GM12872 (cell line): ENCODE measurements at regions not wholly inside any gene's neighbourhood (a gene's known extent, or its start where the extent isn't known, plus 50 kb on each side); places are given as distances from the start of the nearest gene placed in this dataset.

Experiments used
- CTCF ChIP-seq: IDR thresholded peaks from 3 replicates; pipeline ENCODE4 v1.5.1; 2011; ENCODE audit warnings: low read depth, mild to moderate bottlenecking, low read length, moderate library complexity; ENCODE audit not compliant: insufficient read depth

GRCh38 chr10:44032216-44032615 is 352.7 kb downstream of the CXCL12 start:
- no peak for TF ChIP-seq CTCF

GRCh38 chr10:44030738-44031137 is 354.2 kb downstream of the CXCL12 start:
- TF ChIP-seq CTCF = no peak

- TF ChIP-seq CTCF = peak; percentile 71
Observed at GRCh38 chr10:44030132-44030531, 354.8 kb downstream of the CXCL12 start.

- no peak for TF ChIP-seq CTCF
Observed at GRCh38 chr10:44028384-44029137, 356.3 kb downstream of the CXCL12 start.

GRCh38 chr10:44024356-44025116 is 360.4 kb downstream of the CXCL12 start:
- no peak for TF ChIP-seq CTCF

- TF ChIP-seq CTCF = no peak
Observed at GRCh38 chr10:44023517-44023916, 361.4 kb downstream of the CXCL12 start.

- TF ChIP-seq CTCF = no peak
Observed at GRCh38 chr10:44022203-44022602, 362.7 kb downstream of the CXCL12 start.
